Cardiac fibroblast (primary cell): ENCODE measurements at regions not wholly inside any gene's neighbourhood (a gene's known extent, or its start where the extent isn't known, plus 50 kb on each side); places are given as distances from the start of the nearest gene placed in this dataset.

Experiments
- DNase-seq, 2 donors: peaks; one replicate each; pipeline versions ENCODE4 v3.0.0 to v3.0.0-alpha.2; 2010; ENCODE audit warnings: low read depth in 2 of 2
- H3K4me3 ChIP-seq, 2 donors: replicated peaks in 1 of 2; 1 replicate in 1 of 2; 2 replicates in 1 of 2; pipeline ENCODE4 v1.5.1; 2011; ENCODE audit warnings: low read depth in 2 of 2, low read length in 2 of 2, mild to moderate bottlenecking in 2 of 2, moderate library complexity in 1 of 2
- TF ChIP-seq, protein P1 (sequence below): IDR thresholded peaks from one replicate; pipeline ENCODE4 v1.5.1; 2011; ENCODE audit warnings: low read depth, mild to moderate bottlenecking, low read length, inconsistent platforms

- peak overlapping the region in 1 of 2 donors; percentile 46 for H3K4me3 ChIP-seq
- peak in 1 of 2 donors; percentile 0 for DNase-seq
- TF ChIP-seq, protein P1, sequence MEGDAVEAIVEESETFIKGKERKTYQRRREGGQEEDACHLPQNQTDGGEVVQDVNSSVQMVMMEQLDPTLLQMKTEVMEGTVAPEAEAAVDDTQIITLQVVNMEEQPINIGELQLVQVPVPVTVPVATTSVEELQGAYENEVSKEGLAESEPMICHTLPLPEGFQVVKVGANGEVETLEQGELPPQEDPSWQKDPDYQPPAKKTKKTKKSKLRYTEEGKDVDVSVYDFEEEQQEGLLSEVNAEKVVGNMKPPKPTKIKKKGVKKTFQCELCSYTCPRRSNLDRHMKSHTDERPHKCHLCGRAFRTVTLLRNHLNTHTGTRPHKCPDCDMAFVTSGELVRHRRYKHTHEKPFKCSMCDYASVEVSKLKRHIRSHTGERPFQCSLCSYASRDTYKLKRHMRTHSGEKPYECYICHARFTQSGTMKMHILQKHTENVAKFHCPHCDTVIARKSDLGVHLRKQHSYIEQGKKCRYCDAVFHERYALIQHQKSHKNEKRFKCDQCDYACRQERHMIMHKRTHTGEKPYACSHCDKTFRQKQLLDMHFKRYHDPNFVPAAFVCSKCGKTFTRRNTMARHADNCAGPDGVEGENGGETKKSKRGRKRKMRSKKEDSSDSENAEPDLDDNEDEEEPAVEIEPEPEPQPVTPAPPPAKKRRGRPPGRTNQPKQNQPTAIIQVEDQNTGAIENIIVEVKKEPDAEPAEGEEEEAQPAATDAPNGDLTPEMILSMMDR, result no peak
Measured at GRCh38 chr14:85934886-85935254, 404.9 kb downstream of the FLRT2 start.

DNA sequence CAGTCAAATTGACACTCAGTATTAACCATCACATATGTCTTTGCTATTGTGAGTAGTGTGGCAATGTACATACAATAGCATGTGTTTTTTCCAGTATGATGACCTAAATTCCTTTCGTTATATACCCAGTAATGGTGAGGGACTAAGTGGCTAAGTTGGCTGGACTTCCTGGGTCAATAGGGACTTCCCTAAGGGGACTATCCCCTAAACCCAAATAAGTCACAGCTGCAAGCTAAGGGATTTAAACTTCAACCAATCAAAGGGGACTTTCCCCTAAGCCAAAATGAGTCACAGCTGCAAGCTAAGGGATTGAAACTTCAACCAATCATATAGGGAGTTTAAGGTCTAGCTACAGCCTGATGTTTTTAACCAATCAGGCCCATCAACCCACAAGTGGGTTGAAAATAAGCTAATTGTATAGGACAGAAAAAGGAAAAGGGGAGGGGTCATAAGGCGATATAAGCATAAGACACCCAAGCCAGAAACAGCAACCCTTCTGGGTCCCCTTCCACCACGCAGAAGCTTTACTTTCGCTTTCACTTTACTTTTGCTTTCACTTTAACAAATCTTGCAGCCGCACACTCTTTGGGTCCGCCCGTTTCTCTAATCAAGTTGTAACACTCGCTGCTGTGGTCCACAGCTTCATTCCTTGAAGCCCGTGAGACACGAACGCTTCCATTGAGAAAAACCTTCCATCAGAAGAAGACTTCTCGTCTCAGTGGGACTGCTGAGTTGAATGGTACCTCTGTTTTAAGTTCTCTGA lies 404.4 kb downstream of the FLRT2 start:
- TF ChIP-seq, protein P1, result no peak
- peak; percentile 1 to 39 for DNase-seq
- H3K4me3 ChIP-seq, result peak overlapping the region in 1 of 2 donors; percentile 46

DNA sequence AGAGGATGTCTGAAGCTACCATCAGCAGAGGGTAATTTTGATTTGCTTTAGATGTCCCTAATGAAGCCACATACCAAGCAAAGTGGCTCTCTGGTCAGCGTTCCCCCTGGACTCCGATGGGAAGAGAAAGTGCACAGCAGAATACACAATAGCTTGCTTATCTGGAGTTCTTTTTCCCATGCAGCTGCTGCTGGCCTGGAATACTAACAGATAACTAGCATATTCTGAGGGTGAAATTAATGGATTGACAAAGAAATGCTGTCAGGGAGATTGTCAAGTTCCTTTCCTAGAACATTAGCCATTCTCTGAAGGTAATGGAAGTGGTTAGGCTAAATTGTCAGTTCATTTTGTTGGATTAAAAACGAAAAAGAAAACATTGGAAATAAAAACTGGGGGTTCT lies 391.3 kb downstream of the FLRT2 start:
- TF ChIP-seq, protein P1, result no peak
- H3K4me3 ChIP-seq, result no peak overlapping the region
- no peak for DNase-seq

DNA sequence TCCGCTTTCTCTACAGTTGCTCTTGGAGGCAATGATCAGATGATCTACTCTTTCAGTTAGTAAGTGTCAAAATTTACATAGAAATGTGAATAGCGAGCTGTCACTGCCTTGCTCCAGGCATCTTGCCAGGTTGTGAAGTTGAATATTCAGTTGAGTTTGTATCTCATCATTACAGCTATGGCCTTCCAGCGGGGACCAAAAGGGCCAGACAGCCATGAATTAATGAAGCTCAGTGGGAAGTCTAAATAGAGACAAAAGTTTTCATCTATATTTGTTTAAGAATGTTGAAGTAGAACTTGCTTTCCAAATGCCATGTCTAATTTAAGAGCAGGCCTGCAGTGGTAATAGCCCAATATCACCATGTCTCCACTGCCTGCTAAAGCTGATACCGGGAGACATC lies 387.8 kb downstream of the FLRT2 start:
- DNase-seq, result no peak
- no peak overlapping the region for H3K4me3 ChIP-seq
- TF ChIP-seq, protein P1, result no peak

- TF ChIP-seq, protein P1, result no peak
- no peak for DNase-seq
Measured at GRCh38 chr14:85915711-85916110, 385.8 kb downstream of the FLRT2 start.

GRCh38 chr14:85912141-85912540 lies 382.2 kb downstream of the FLRT2 start:
- DNase-seq, result no peak
- H3K4me3 ChIP-seq, result no peak overlapping the region
- TF ChIP-seq, protein P1, result no peak

More at GRCh38 chr14:85915711-85916110, 385.8 kb downstream of the FLRT2 start:
- no peak overlapping the region for H3K4me3 ChIP-seq
